HEK293T (cell line): ENCODE measurements at regions not wholly inside any gene's neighbourhood (a gene's known extent, or its start where the extent isn't known, plus 50 kb on each side); places are given as distances from the start of the nearest gene placed in this dataset.

Experiments used
- CTCF ChIA-PET: fragments of 350-600 bp; formaldehyde crosslinking; extraction: SDS; loops from one replicate; lab custom pipeline; 2021; ENCODE audit warnings: antibody characterized with exemption, inconsistent platforms; lab: Yijun Ruan, JAX
- POLR2A ChIA-PET: fragments of 350-600 bp; formaldehyde crosslinking; extraction: SDS; loops from one replicate; lab custom pipeline; 2020; ENCODE audit warnings: antibody characterized with exemption, inconsistent platforms; lab: Yijun Ruan, JAX
- DNase-seq: peaks from one replicate; pipeline ENCODE4 v3.0.0; 2012; ENCODE audit warnings: mixed read lengths; ENCODE audit errors: extremely low spot score
- ARNT ChIP-seq: fragments of 450-650 bp; IDR thresholded peaks from 2 replicates; pipeline ENCODE4 v1.6.1; 2017; ENCODE audit warnings: mild to moderate bottlenecking
- BHLHE40 ChIP-seq: fragments of 450-650 bp; IDR thresholded peaks from 2 replicates; pipeline ENCODE4 v1.6.1; 2016; ENCODE audit warnings: mild to moderate bottlenecking, moderate library complexity, borderline replicate concordance
- CTBP1 ChIP-seq: fragments of 450-650 bp; IDR thresholded peaks from 2 replicates; pipeline ENCODE4 v1.6.1; 2016; ENCODE audit warnings: borderline replicate concordance
- ELF4 ChIP-seq: fragments of 450-650 bp; IDR thresholded peaks from 2 replicates; pipeline ENCODE4 v1.6.1; 2017; ENCODE audit warnings: antibody characterized with exemption
- FOXA1 ChIP-seq: fragments of 450-650 bp; IDR thresholded peaks from 2 replicates; pipeline ENCODE4 v1.6.1; 2016; ENCODE audit warnings: mild to moderate bottlenecking
- FOXK2 ChIP-seq: fragments of 450-650 bp; IDR thresholded peaks from 2 replicates; pipeline ENCODE4 v1.6.1; 2016; ENCODE audit warnings: mild to moderate bottlenecking
- FOXM1 ChIP-seq: fragments of 450-650 bp; IDR thresholded peaks from 2 replicates; pipeline ENCODE4 v1.6.1; 2017; ENCODE audit warnings: mild to moderate bottlenecking, borderline replicate concordance
- HDGF ChIP-seq: fragments of 450-650 bp; IDR thresholded peaks from 2 replicates; pipeline ENCODE4 v1.6.1; 2017; ENCODE audit warnings: antibody characterized with exemption, borderline replicate concordance
- L3MBTL2 ChIP-seq: fragments of 450-650 bp; conservative IDR thresholded peaks from 2 replicates; pipeline ENCODE4 v1.6.1; 2016; ENCODE audit warnings: mild to moderate bottlenecking
- LEF1 ChIP-seq: fragments of 450-650 bp; IDR thresholded peaks from 2 replicates; pipeline ENCODE4 v1.6.1; 2017; ENCODE audit warnings: mild to moderate bottlenecking, borderline replicate concordance
- NFRKB ChIP-seq: fragments of 450-650 bp; IDR thresholded peaks from 2 replicates; pipeline ENCODE4 v1.6.1; 2016; ENCODE audit warnings: mild to moderate bottlenecking, moderate library complexity
- PKNOX1 ChIP-seq: fragments of 450-650 bp; IDR thresholded peaks from 2 replicates; pipeline ENCODE4 v1.6.1; 2016
- SP1 ChIP-seq: fragments of 450-650 bp; IDR thresholded peaks from 2 replicates; pipeline ENCODE4 v1.6.1; 2017
- SUZ12 ChIP-seq: fragments of 450-650 bp; IDR thresholded peaks from 2 replicates; pipeline ENCODE4 v1.6.1; 2016; ENCODE audit warnings: mild to moderate bottlenecking
- TARDBP ChIP-seq: fragments of 450-650 bp; IDR thresholded peaks from 2 replicates; pipeline ENCODE4 v1.6.1; 2016
- ZNF384 ChIP-seq: fragments of 450-650 bp; IDR thresholded peaks from 2 replicates; pipeline ENCODE4 v1.6.1; 2016

GRCh38 chr13:60311527-60311926 lies 85.5 kb upstream of the TDRD3 start:
- no peak for TF ChIP-seq SUZ12
- no peak for TF ChIP-seq BHLHE40
- no peak for TF ChIP-seq ELF4
- no peak for TF ChIP-seq ARNT
- TF ChIP-seq ZNF384, result no peak
- TF ChIP-seq NFRKB, result no peak
- TF ChIP-seq SP1, result no peak
- no peak for TF ChIP-seq HDGF
- TF ChIP-seq FOXM1, result no peak
- no peak for TF ChIP-seq TARDBP
- no peak for TF ChIP-seq FOXA1
- TF ChIP-seq LEF1, result no peak
- TF ChIP-seq CTBP1, result no peak
- TF ChIP-seq FOXK2, result no peak
- no peak for TF ChIP-seq L3MBTL2
- no peak for TF ChIP-seq PKNOX1
- DNase-seq, result no peak
- ChIA-PET CTCF (no interaction called here), POLR2A (no interaction called here)

GRCh38 chr13:60312851-60313505 lies 84.0 kb upstream of the TDRD3 start:
- CTCF ChIA-PET, result no interaction called here
- POLR2A ChIA-PET, result no interaction called here
- DNase-seq, result no peak
- TF ChIP-seq ZNF384, result no peak
- TF ChIP-seq PKNOX1, result no peak
- no peak for TF ChIP-seq L3MBTL2
- no peak for TF ChIP-seq SUZ12
- TF ChIP-seq NFRKB, result no peak
- TF ChIP-seq ELF4, result no peak
- no peak for TF ChIP-seq BHLHE40
- TF ChIP-seq TARDBP, result no peak
- TF ChIP-seq FOXK2, result no peak
- no peak for TF ChIP-seq FOXA1
- TF ChIP-seq LEF1, result no peak
- TF ChIP-seq FOXM1, result no peak
- no peak for TF ChIP-seq HDGF
- TF ChIP-seq CTBP1, result no peak
- no peak for TF ChIP-seq SP1
- TF ChIP-seq ARNT, result no peak

GRCh38 chr13:60318186-60318585 lies 78.8 kb upstream of the TDRD3 start:
- no peak for TF ChIP-seq ZNF384
- no peak for TF ChIP-seq HDGF
- TF ChIP-seq FOXK2, result no peak
- TF ChIP-seq LEF1, result no peak
- TF ChIP-seq PKNOX1, result no peak
- no peak for TF ChIP-seq SP1
- TF ChIP-seq FOXM1, result no peak
- DNase-seq, result no peak
- ChIA-PET CTCF (no interaction called here), POLR2A (no interaction called here)

- CTCF ChIA-PET, result no interaction called here
- no peak for DNase-seq
- TF ChIP-seq SUZ12 (no peak), FOXK2 (no peak), TARDBP (no peak), LEF1 (no peak), PKNOX1 (no peak), ELF4 (no peak), HDGF (no peak), CTBP1 (no peak), NFRKB (no peak), FOXM1 (no peak), ARNT (no peak), FOXA1 (no peak), BHLHE40 (no peak), L3MBTL2 (no peak), SP1 (no peak), ZNF384 (no peak)
- POLR2A ChIA-PET, result no interaction called here
These were observed 72.9 kb upstream of the TDRD3 start for GRCh38 chr13:60324131-60324530.

GRCh38 chr13:60326273-60326672 lies 70.7 kb upstream of the TDRD3 start:
- ChIA-PET POLR2A (no interaction called here), CTCF (interaction anchor here (0.6 to 1.2 kb wide), 3 partner anchors 16 to 105 kb away, joined by 3 to 4 read pairs (median 3); no protein-coding TSS in a partner anchor)
- no peak for TF ChIP-seq CTBP1
- no peak for TF ChIP-seq L3MBTL2
- no peak for TF ChIP-seq FOXK2
- TF ChIP-seq NFRKB, result no peak
- no peak for TF ChIP-seq ELF4
- TF ChIP-seq ARNT, result no peak
- no peak for TF ChIP-seq BHLHE40
- TF ChIP-seq HDGF, result no peak
- no peak for TF ChIP-seq SP1
- TF ChIP-seq ZNF384, result no peak
- TF ChIP-seq SUZ12, result no peak
- TF ChIP-seq TARDBP, result no peak
- no peak for TF ChIP-seq LEF1
- no peak for TF ChIP-seq FOXA1
- no peak for TF ChIP-seq FOXM1
- TF ChIP-seq PKNOX1, result no peak
- no peak for DNase-seq
